Muscle layer of colon (tissue), 2 donors: ENCODE measurements at regions not wholly inside any gene's neighbourhood (a gene's known extent, or its start where the extent isn't known, plus 50 kb on each side); places are given as distances from the start of the nearest gene placed in this dataset.
A peak's percentile ranks its signal among the peaks of the same experiment; 100 is the strongest.

Source experiments
- H3K27ac ChIP-seq: one replicate; pipeline ENCODE4 v1.7.0; 2013; ENCODE audit warnings: low read depth, mild to moderate bottlenecking, low read length, moderate library complexity
- H3K27me3 ChIP-seq, 2 donors: one replicate each; pipeline ENCODE4 v1.7.0; 2013; ENCODE audit warnings: low read length in 2 of 2, mild to moderate bottlenecking in 2 of 2; ENCODE audit not compliant: insufficient read depth in 2 of 2, control insufficient read depth in 1 of 2
- H3K36me3 ChIP-seq: one replicate; pipeline ENCODE4 v1.7.0; 2013; ENCODE audit warnings: mild to moderate bottlenecking, low read length; ENCODE audit not compliant: insufficient read depth
- H3K4me1 ChIP-seq: one replicate; pipeline ENCODE4 v1.7.0; 2013; ENCODE audit warnings: mild to moderate bottlenecking, low read length; ENCODE audit not compliant: insufficient read depth
- H3K4me3 ChIP-seq, 2 donors: one replicate each; pipeline ENCODE4 v1.7.0; 2013; ENCODE audit warnings: low read length in 2 of 2, low read depth in 1 of 2, mild to moderate bottlenecking in 1 of 2, moderate library complexity in 1 of 2
- H3K9ac ChIP-seq: one replicate; pipeline ENCODE4 v1.7.0; 2013; ENCODE audit warnings: low read length
- H3K9me3 ChIP-seq: one replicate; pipeline ENCODE4 v1.7.0; 2013; ENCODE audit warnings: mild to moderate bottlenecking, low read length
- donor health status: abdominal sarcoma.
- donor health status: Adenocarcinoma of cecum.

DNA sequence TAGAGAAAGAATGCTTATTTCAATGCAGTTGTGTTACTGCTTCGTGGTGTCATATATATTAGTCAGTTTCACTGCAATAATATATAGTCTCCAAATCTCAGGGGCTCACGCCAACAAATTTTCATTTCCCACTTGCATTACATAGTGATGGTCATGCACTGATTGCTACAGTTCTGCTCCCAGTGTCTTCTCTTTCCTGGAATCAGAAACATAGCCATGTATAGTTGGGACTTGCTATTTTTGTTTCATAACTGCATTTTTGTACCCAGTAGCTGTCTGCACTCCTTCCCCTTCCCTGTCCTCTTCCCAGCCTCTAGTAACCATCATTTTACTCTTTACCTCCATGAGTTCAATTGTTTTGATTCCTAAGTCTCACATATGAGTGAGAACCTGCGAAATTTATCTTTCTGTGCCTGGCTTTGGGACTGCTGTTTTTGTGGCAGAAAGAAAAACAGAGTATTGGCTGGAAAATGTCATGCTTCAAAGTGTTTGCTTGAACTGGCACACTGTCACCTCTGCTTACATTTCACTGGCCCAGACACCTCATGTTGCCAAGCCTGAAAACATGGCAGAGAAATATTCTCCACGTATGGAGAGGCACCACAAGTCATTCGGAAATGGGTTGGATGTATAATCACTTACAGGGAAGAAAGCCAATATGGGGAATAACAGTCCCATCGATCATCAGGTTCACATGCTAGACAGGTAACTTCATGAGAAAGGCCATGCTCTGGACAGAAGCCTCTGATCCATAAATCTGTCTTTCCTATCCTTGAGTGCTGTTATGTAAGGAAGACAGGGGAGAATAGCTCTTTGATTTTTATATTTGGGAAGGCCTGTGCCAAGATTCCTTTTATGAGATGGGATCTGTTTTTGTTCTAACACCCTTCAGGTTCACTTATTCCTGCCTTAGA, 60.4 kb upstream of the BACH1 start:
- H3K27ac ChIP-seq, result peak overlapping the region; percentile 42
- no peak overlapping the region for H3K9ac ChIP-seq
- no peaks in the 10 kb centered on the region for H3K27me3 ChIP-seq
- H3K4me3 ChIP-seq, result peak overlapping the region in 1 of 2 donors; percentile 24
- H3K36me3 ChIP-seq, result no peaks in the 10 kb centered on the region
- H3K4me1 ChIP-seq, result peaks cover 35% of the 10 kb centered on the region
- H3K9me3 ChIP-seq, result no peaks in the 10 kb centered on the region

DNA sequence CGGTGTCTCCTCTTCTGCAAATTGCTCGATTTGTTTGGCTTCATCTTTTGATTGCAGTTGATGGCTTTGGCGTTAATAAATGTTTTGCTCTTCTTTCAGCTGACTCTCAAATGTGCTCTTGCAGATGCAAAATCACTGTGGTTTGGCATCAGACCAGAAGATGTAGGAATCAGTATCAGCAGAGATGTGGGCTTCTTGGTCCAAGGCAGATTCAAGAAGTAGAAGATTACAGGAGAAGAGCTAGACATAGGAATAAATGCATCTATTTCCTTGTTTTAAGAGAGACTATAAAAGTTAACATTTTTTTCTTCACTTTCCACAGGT, 59.8 kb upstream of the BACH1 start:
- peak overlapping the region; percentile 42 for H3K27ac ChIP-seq
- H3K4me3 ChIP-seq, result peak overlapping the region in 1 of 2 donors; percentile 24
- H3K36me3 ChIP-seq, result no peaks in the 10 kb centered on the region
- no peak overlapping the region for H3K9ac ChIP-seq
- H3K9me3 ChIP-seq, result no peaks in the 10 kb centered on the region
- peaks cover 35% of the 10 kb centered on the region for H3K4me1 ChIP-seq
- H3K27me3 ChIP-seq, result no peaks in the 10 kb centered on the region

DNA sequence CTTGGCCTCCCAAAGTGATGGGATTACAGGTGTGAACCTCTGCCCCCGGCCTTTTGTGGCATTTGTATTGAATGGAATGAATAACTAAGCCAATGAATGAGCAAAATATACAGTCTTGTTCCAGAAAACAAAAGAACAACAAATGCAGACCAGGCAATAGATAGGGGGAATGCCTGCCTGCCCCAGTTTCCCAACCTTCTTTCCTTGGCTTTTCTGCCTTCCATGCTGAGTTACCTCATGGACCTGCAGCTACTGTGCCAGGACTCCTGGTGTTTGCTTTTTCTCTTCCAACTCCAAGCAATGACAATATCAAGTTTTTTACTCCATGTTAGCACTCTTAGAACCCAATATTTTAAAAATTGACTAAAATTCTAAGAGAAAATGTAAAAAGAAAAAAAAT, 58.6 kb upstream of the BACH1 start:
- Histone ChIP-seq H3K9me3 (no peaks in the 10 kb centered on the region), H3K4me3 (no peak overlapping the region), H3K36me3 (no peaks in the 10 kb centered on the region), H3K27me3 (no peaks in the 10 kb centered on the region), H3K4me1 (peaks cover 37% of the 10 kb centered on the region), H3K9ac (no peak overlapping the region), H3K27ac (no peak overlapping the region)

DNA sequence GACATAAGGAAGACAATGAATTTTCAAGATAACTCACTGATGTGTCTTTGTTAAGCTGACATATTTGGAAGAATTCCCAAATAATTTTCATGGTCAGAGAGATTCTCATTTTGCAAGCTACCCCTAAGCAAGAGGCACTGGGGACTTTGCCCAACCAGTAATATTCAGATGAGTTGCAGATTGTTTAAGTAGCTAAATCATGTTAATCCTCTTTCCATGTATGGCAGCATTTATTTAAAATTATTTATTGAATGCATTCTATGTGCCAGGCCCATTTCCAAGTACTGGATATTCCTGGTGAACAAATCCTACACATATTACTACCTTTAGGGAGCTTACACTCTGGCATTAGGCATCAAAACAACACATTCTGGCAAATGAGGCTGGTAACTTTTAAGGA, 56.5 kb upstream of the BACH1 start:
- no peak overlapping the region for H3K9ac ChIP-seq
- no peaks in the 10 kb centered on the region for H3K27me3 ChIP-seq
- H3K36me3 ChIP-seq, result no peaks in the 10 kb centered on the region
- no peak overlapping the region for H3K27ac ChIP-seq
- H3K4me3 ChIP-seq, result no peak overlapping the region
- H3K9me3 ChIP-seq, result no peaks in the 10 kb centered on the region
- H3K4me1 ChIP-seq, result peaks cover 35% of the 10 kb centered on the region

DNA sequence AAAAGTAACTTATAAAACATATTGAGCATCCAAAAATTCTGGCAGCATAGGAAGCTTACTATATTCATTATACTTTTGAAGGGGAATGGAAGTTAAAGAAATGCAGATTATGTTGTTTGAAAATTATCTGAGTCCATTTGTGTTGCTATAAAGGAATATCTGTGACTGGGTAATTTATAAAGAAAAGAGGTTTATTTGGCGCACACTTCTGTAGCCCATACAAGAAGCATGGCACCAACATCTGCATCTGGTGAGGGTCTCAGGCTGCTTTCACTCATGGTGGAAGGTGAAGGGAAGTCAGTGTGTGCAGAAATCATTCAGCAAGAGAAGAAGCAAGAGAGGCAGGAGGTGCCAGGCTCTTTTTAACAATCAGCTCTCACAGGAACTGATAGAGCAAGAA, 55.5 kb upstream of the BACH1 start:
- Histone ChIP-seq H3K4me1 (peaks cover 25% of the 10 kb centered on the region), H3K27ac (no peak overlapping the region), H3K9ac (no peak overlapping the region), H3K4me3 (no peak overlapping the region), H3K36me3 (no peaks in the 10 kb centered on the region), H3K27me3 (no peaks in the 10 kb centered on the region), H3K9me3 (no peaks in the 10 kb centered on the region)

DNA sequence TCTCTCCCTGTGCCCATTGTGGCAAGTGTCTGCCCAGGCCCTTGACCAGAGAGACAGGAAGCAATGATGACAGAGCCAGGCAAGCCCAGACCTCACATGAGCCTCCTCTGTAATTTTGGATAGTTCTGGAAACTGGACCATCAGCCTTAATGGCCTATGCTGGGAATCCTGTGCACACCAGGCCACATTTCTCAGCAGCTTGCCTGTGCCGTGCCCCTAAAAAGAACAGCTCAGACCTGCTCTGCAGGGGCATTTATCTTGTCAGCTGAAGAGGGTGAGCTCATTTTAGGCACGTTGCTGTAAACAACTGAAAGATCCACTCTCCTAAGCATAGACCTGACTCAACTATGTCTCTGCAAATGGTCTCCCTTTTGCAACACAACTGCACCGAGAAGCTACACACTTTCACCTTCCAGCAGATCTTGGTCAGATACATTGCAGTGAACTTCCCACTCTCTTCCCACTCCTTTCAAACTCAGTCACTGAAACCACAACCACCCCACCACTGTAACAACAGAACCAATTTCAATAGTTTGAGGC, 53.5 kb upstream of the BACH1 start:
- no peak overlapping the region for H3K9ac ChIP-seq
- no peaks in the 10 kb centered on the region for H3K36me3 ChIP-seq
- no peak overlapping the region for H3K27ac ChIP-seq
- no peaks in the 10 kb centered on the region for H3K27me3 ChIP-seq
- H3K9me3 ChIP-seq, result no peaks in the 10 kb centered on the region
- H3K4me1 ChIP-seq, result peaks cover 14% of the 10 kb centered on the region
- no peak overlapping the region for H3K4me3 ChIP-seq

DNA sequence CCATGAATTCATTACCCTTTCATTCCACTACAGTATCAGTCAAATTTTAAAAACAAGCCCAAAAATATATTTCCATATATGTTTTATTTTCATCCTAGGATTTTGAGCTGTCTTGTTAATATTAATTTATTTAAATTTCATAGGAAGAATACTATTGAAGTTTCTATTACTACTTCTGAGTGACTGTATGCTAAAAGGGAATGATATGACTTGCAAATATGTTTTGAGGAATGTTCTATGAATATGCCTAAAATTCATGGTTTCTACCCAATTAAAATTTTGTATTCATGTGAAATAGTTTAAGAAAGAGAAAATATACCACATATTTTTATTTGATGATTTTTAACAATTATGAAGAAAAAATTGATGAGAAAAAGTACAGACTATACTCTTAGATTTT, 52.9 kb upstream of the BACH1 start:
- Histone ChIP-seq H3K4me3 (no peak overlapping the region), H3K9me3 (no peaks in the 10 kb centered on the region), H3K36me3 (no peaks in the 10 kb centered on the region), H3K27ac (no peak overlapping the region), H3K4me1 (peaks cover 14% of the 10 kb centered on the region), H3K9ac (no peak overlapping the region), H3K27me3 (no peaks in the 10 kb centered on the region)

DNA sequence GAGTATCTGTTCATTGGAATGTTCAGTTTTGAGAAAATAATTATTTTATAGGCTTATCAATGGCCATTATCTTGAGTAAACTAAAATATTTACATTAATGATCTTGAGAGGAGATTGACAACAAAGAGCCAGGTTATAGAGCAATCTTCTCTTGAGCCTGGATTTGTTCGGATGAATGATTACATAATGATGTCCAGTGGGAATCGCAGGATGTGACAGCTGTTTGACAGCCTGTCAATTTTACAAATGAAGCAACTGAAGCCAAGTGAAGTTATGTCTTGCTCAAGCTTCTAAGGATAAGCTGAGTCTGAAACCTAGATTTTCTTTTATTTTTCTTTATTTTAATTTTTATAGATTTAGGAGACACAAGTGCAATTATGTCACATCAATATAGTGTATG, 52.1 kb upstream of the BACH1 start:
- H3K9ac ChIP-seq, result no peak overlapping the region
- H3K9me3 ChIP-seq, result no peaks in the 10 kb centered on the region
- H3K36me3 ChIP-seq, result no peaks in the 10 kb centered on the region
- no peak overlapping the region for H3K27ac ChIP-seq
- H3K4me1 ChIP-seq, result peaks cover 10% of the 10 kb centered on the region
- no peaks in the 10 kb centered on the region for H3K27me3 ChIP-seq
- no peak overlapping the region for H3K4me3 ChIP-seq

DNA sequence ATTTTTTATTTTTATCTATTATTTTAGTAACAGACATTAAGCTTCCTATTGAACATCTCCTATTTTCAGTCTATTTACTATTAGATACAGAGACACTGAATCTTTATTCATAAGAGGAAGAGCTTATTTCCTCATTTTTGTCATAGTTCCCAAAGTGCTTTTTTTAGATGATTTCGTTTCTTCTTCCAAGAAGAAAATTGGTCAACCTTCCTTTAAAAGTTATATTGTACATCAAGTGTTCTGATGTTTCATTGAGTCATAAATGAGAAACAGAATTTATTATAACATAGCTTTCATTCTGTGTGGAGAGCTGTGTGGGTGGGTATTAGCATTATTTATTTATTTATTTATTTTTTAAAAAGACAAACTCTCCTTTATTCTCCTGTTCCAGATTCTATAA, 50.6 kb upstream of the BACH1 start:
- Histone ChIP-seq H3K27ac (no peak overlapping the region), H3K9me3 (no peaks in the 10 kb centered on the region), H3K27me3 (no peaks in the 10 kb centered on the region), H3K4me1 (peaks cover 6% of the 10 kb centered on the region), H3K36me3 (no peaks in the 10 kb centered on the region), H3K4me3 (no peak overlapping the region), H3K9ac (no peak overlapping the region)
